H1 (cell line): ENCODE measurements at regions not wholly inside any gene's neighbourhood (a gene's known extent, or its start where the extent isn't known, plus 50 kb on each side); places are given as distances from the start of the nearest gene placed in this dataset.

Experiments
- CTCF ChIA-PET: fragments of 300-600 bp; sonication (Branson Sonifier 250); formaldehyde crosslinking; loops from one replicate; lab custom pipeline; 2021; ENCODE audit not compliant: partially characterized antibody; lab: Charles Lee
- POLR2A ChIA-PET: fragments of 300-600 bp; sonication (Branson Sonifier 250); formaldehyde crosslinking; loops from one replicate; lab custom pipeline; 2021; ENCODE audit warnings: inconsistent platforms; ENCODE audit not compliant: partially characterized antibody; lab: Charles Lee
- DNase-seq, 2 experiments: peaks; one replicate each; pipeline versions ENCODE4 v3.0.0 to v3.0.0-alpha.2; 2010 to 2022; ENCODE audit warnings: low spot score in 2 of 2, low read depth in 1 of 2, mixed read lengths in 1 of 2
- FAIRE-seq: peaks from 2 replicates; lab custom pipeline; 2011; peaks lifted over from hg19 to GRCh38; lab: Jason Lieb, UNC
- H2AFZ ChIP-seq: 2 replicates; pipeline ENCODE4 v1.8.1; 2012; ENCODE audit warnings: low read length, inconsistent platforms
- H2AK5ac ChIP-seq: 2 replicates; pipeline ENCODE4 v1.6.1; 2013; ENCODE audit warnings: low read depth, low read length
- H2BK120ac ChIP-seq: replicated peaks from 2 replicates; pipeline ENCODE3; 2013; ENCODE audit warnings: low read depth, low read length, inconsistent platforms
- H2BK12ac ChIP-seq: 2 replicates; pipeline ENCODE4 v1.6.1; 2013; ENCODE audit warnings: low read depth, low read length
- H2BK15ac ChIP-seq: 2 replicates; pipeline ENCODE4 v1.6.1; 2013; ENCODE audit warnings: low read length
- H2BK20ac ChIP-seq: 2 replicates; pipeline ENCODE4 v1.6.1; 2013; ENCODE audit warnings: low read length
- H2BK5ac ChIP-seq: 2 replicates; pipeline ENCODE4 v1.6.1; 2013; ENCODE audit warnings: low read depth, low read length
- H3K14ac ChIP-seq: 2 replicates; pipeline ENCODE4 v1.6.1; 2013; ENCODE audit warnings: inconsistent platforms; ENCODE audit not compliant: insufficient read length
- H3K18ac ChIP-seq: 2 replicates; pipeline ENCODE4 v1.6.1; 2013; ENCODE audit warnings: low read length; ENCODE audit errors: extremely low read depth
- H3K23ac ChIP-seq: 2 replicates; pipeline ENCODE4 v1.6.1; 2013; ENCODE audit warnings: inconsistent platforms; ENCODE audit not compliant: insufficient read length
- H3K23me2 ChIP-seq: 2 replicates; pipeline ENCODE4 v1.6.1; 2013; ENCODE audit warnings: low read depth, low read length
- H3K27ac ChIP-seq: 2 replicates; pipeline ENCODE4 v1.6.1; 2011; ENCODE audit warnings: low read depth, low read length, inconsistent platforms
- H3K27me3 ChIP-seq, 4 experiments: replicated peaks in 1 of 4; 1 replicate in 1 of 4; 2 replicates in 3 of 4; pipeline versions ENCODE4 v1.6.1 to v1.8.1; 2011 to 2013; ENCODE audit warnings: low read length in 3 of 4, mild to moderate bottlenecking in 3 of 4, inconsistent platforms in 2 of 4, mixed read lengths in 2 of 4, moderate library complexity in 1 of 4; ENCODE audit not compliant: control insufficient read depth in 3 of 4, insufficient read depth in 3 of 4; ENCODE audit errors: extremely low read depth in 1 of 4
- H3K36me3 ChIP-seq, 4 experiments: 2 replicates each; pipeline versions ENCODE4 v1.6.1 to v1.8.1; 2011 to 2013; ENCODE audit warnings: mild to moderate bottlenecking in 4 of 4, low read length in 3 of 4, moderate library complexity in 2 of 4, control low read depth in 1 of 4, inconsistent platforms in 1 of 4; ENCODE audit not compliant: insufficient read depth in 4 of 4, control insufficient read depth in 2 of 4
- H3K4ac ChIP-seq: replicated peaks from 2 replicates; pipeline ENCODE3; 2013; ENCODE audit warnings: low read length, low read depth, mixed read lengths, inconsistent platforms; ENCODE audit not compliant: insufficient read length
- H3K4me1 ChIP-seq, 4 experiments: replicated peaks in 1 of 4; 1 replicate in 1 of 4; 2 replicates in 3 of 4; pipeline versions ENCODE4 v1.6.1 to v1.8.1; 2011 to 2013; ENCODE audit warnings: low read length in 3 of 4, inconsistent platforms in 2 of 4, mixed read lengths in 1 of 4; ENCODE audit not compliant: insufficient read depth in 4 of 4, control insufficient read depth in 3 of 4
- H3K4me2 ChIP-seq, 2 experiments: 2 replicates each; pipeline versions ENCODE4 v1.6.1 to v1.8.1; 2011 to 2013; ENCODE audit warnings: low read depth in 2 of 2, low read length in 2 of 2, control low read depth in 1 of 2, inconsistent platforms in 1 of 2, mild to moderate bottlenecking in 1 of 2; ENCODE audit not compliant: insufficient read depth in 1 of 2
- H3K4me3 ChIP-seq, 4 experiments: fragments of 200-600, 300-600 bp in 1 of 4; sonication (generic), shearing (Covaris generic), sonication (Bioruptor Twin) in 1 of 4; 2 replicates each; pipeline versions ENCODE4 v1.5.1 to v1.8.1; 2011 to 2016; ENCODE audit warnings: low read length in 4 of 4, low read depth in 3 of 4, control low read depth in 2 of 4, inconsistent platforms in 2 of 4, mild to moderate bottlenecking in 2 of 4, mixed read lengths in 1 of 4, moderate library complexity in 1 of 4; ENCODE audit not compliant: insufficient read depth in 2 of 4; ENCODE audit errors: extremely low read depth in 1 of 4
- H3K56ac ChIP-seq: replicated peaks from 2 replicates; pipeline ENCODE3; 2013; ENCODE audit warnings: low read depth, mild to moderate bottlenecking, mixed read lengths, low read length, inconsistent platforms; ENCODE audit not compliant: insufficient read length
- H3K79me1 ChIP-seq: 2 replicates; pipeline ENCODE4 v1.6.1; 2013; ENCODE audit warnings: low read depth, low read length, control low read depth
- H3K79me2 ChIP-seq, 2 experiments: 2 replicates each; pipeline versions ENCODE4 v1.6.1 to v1.8.1; 2012 to 2013; ENCODE audit warnings: low read length in 2 of 2, mild to moderate bottlenecking in 2 of 2, inconsistent platforms in 1 of 2; ENCODE audit not compliant: insufficient read depth in 2 of 2, control insufficient read depth in 1 of 2
- H3K9ac ChIP-seq, 4 experiments: replicated peaks in 1 of 4; 1 replicate in 1 of 4; 2 replicates in 3 of 4; pipeline versions ENCODE4 v1.6.1 to v1.8.1; 2011 to 2013; ENCODE audit warnings: low read depth in 3 of 4, low read length in 3 of 4, control low read depth in 2 of 4, mild to moderate bottlenecking in 2 of 4, moderate library complexity in 2 of 4, inconsistent platforms in 1 of 4; ENCODE audit errors: extremely low read depth in 1 of 4
- H3K9me3 ChIP-seq, 2 experiments: 2 replicates each; pipeline versions ENCODE4 v1.6.1 to v1.8.1; 2012 to 2013; ENCODE audit warnings: mild to moderate bottlenecking in 2 of 2, moderate library complexity in 2 of 2, control low read depth in 1 of 2, inconsistent platforms in 1 of 2, low read depth in 1 of 2, low read length in 1 of 2, mixed read lengths in 1 of 2; ENCODE audit not compliant: insufficient read depth in 2 of 2
- H4K20me1 ChIP-seq, 2 experiments: replicated peaks in 1 of 2; 2 replicates each; pipeline versions ENCODE3 to v1.8.1; 2011 to 2013; ENCODE audit warnings: inconsistent platforms in 2 of 2, low read length in 2 of 2, mild to moderate bottlenecking in 1 of 2; ENCODE audit not compliant: insufficient read depth in 2 of 2, control insufficient read depth in 1 of 2
- H4K5ac ChIP-seq: 2 replicates; pipeline ENCODE4 v1.6.1; 2013; ENCODE audit warnings: low read length, low read depth, mixed read lengths, inconsistent platforms; ENCODE audit not compliant: insufficient read length
- H4K8ac ChIP-seq: 2 replicates; pipeline ENCODE4 v1.8.0; 2013; ENCODE audit warnings: mild to moderate bottlenecking, moderate library complexity, low read length, inconsistent platforms; ENCODE audit not compliant: insufficient read depth; ENCODE audit errors: extremely low read depth
- H4K91ac ChIP-seq: replicated peaks from 2 replicates; pipeline ENCODE3; 2013; ENCODE audit warnings: low read length, mixed read lengths, inconsistent platforms; ENCODE audit not compliant: insufficient read length
- GABPA ChIP-seq: IDR thresholded peaks from 2 replicates; pipeline ENCODE4 v1.6.1; 2011; ENCODE audit warnings: mild to moderate bottlenecking, low read length, moderate library complexity, borderline replicate concordance; ENCODE audit not compliant: insufficient read depth
- PHF8 ChIP-seq: fragments of 200-600 bp; sonication (generic); conservative IDR thresholded peaks from 2 replicates; pipeline ENCODE4 v1.7.1; 2012; ENCODE audit warnings: low read depth, mild to moderate bottlenecking, inconsistent platforms, low read length, moderate library complexity
- RAD21 ChIP-seq, 2 experiments: IDR thresholded peaks in 1 of 2; conservative IDR thresholded peaks in 1 of 2; 2 replicates each; pipeline ENCODE4 v1.6.1; 2011; ENCODE audit warnings: low read depth in 2 of 2, low read length in 2 of 2, improper control_type of control experiment in 1 of 2, inconsistent platforms in 1 of 2, mild to moderate bottlenecking in 1 of 2, moderate library complexity in 1 of 2
- RNF2 ChIP-seq: fragments of 200-900, 300-1000 bp; sonication (generic); IDR thresholded peaks from 2 replicates; pipeline ENCODE4 v1.7.1; 2016; ENCODE audit warnings: borderline replicate concordance, low read depth, mild to moderate bottlenecking, antibody characterized with exemption, low read length; ENCODE audit not compliant: poor library complexity, severe bottlenecking; ENCODE audit errors: missing control alignments
- SRF ChIP-seq: IDR thresholded peaks from 2 replicates; pipeline ENCODE4 v1.6.1; 2011; ENCODE audit warnings: mild to moderate bottlenecking, low read depth, low read length, moderate library complexity
- TCF12 ChIP-seq: IDR thresholded peaks from 2 replicates; pipeline ENCODE4 v1.6.1; 2011; ENCODE audit warnings: low read depth, mild to moderate bottlenecking, low read length
- ZNF274 ChIP-seq: IDR thresholded peaks from 2 replicates; pipeline ENCODE4 v1.7.0; 2012; ENCODE audit warnings: low read length, borderline replicate concordance; ENCODE audit errors: extremely low read depth
- WGBS, 2 experiments: shearing (Covaris generic) in 1 of 2; methylation state at CpG; one replicate each; pipeline versions ENCODE4 v1.1.6 to v1.1.7; 2013 to 2015; ENCODE audit warnings: low lambda C conversion rate in 2 of 2, mixed read lengths in 2 of 2, inconsistent platforms in 1 of 2, low coverage in 1 of 2, missing lambda C conversion rate in 1 of 2; ENCODE audit not compliant: insufficient replicate concordance in 2 of 2, insufficient coverage in 1 of 2, insufficient read length in 1 of 2; ENCODE audit errors: extremely low coverage in 1 of 2, missing lambda C conversion rate in 1 of 2; 5-methylcytosine and 5-hydroxymethylcytosine counted together
- TF ChIP-seq, protein P1 (sequence below): IDR thresholded peaks from 2 replicates; pipeline ENCODE4 v1.6.1; 2012; ENCODE audit warnings: inconsistent platforms

DNA sequence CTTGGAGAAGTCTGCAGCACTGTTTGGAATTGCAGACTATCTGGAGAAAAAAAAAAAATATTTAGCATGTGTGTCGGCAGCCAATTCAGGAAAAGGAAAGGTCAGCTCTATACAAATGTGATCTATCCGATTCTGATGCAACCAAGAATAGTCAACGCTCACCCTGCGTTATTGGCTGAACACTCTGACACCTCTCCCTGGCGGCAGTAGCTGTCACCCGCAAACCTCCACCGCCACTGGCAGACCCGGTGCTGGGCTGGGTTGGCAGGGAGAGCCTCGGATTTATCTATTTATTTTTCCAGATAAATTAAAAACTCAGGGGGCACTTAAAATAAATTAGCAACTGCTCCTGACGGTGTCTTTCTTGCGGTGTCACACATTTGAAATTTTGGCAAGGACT lies 409.7 kb downstream of the VRK1 start:
- Histone ChIP-seq H3K79me1 (0 out of 2 replicates have a peak, but pooled peaks cover 2% of the 10 kb centered on the region), H3K4me2 (no peak overlapping the region), H3K4me1 (no peaks in the 10 kb centered on the region), H2BK20ac (no peak overlapping the region), H3K9me3 (no peaks in the 10 kb centered on the region), H3K9ac (no peak overlapping the region), H2BK120ac (no peak overlapping the region), H3K18ac (no peak overlapping the region), H3K27me3 (no peaks in the 10 kb centered on the region), H3K27ac (no peak overlapping the region), H2AFZ (no peak overlapping the region), H3K79me2 (no peaks in the 10 kb centered on the region), H3K23me2 (no peaks in the 10 kb centered on the region), H3K23ac (no peak overlapping the region), H4K20me1 (no peaks in the 10 kb centered on the region), H4K91ac (no peak overlapping the region), H2BK12ac (no peak overlapping the region), H2AK5ac (no peak overlapping the region), H4K5ac (no peak overlapping the region), H3K4me3 (no peak overlapping the region), H2BK5ac (no peak overlapping the region), H3K14ac (no peak overlapping the region), H3K36me3 (no peaks in the 10 kb centered on the region; a peak in 1 of 8 replicates), H2BK15ac (no peak overlapping the region), H3K4ac (no peak overlapping the region), H4K8ac (no peak overlapping the region), H3K56ac (no peak overlapping the region)
- no peak for FAIRE-seq
- DNase-seq, result no peak
- POLR2A ChIA-PET, result no interaction called here
- TF ChIP-seq, protein P1, sequence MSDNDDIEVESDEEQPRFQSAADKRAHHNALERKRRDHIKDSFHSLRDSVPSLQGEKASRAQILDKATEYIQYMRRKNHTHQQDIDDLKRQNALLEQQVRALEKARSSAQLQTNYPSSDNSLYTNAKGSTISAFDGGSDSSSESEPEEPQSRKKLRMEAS, result no peak
- TF ChIP-seq GABPA (no peak), RAD21 (IDR thresholded peaks at IDR 0.05 in 1 of 2, conservative IDR thresholded peaks at IDR 0.05 in 1 of 2; ENCODE audit: low read depth in 2 of 2, low read length in 2 of 2) (no peak), PHF8 (no peak), RNF2 (no peak), SRF (no peak), TCF12 (no peak), ZNF274 (no peak)
- 93% methylated on average over 11 of the region's 11 CpGs; no CpG with 5 or more reads in 1 of the 2 experiments for WGBS, 2 experiments
- CTCF ChIA-PET, result interaction anchor here (0.6 to 1.8 kb wide), 3 partner anchors 10 to 91 kb away, joined by 3 to 4 read pairs (median 3); no protein-coding TSS in a partner anchor
